K562 (cell line): ENCODE measurements at regions not wholly inside any gene's neighbourhood (a gene's known extent, or its start where the extent isn't known, plus 50 kb on each side); places are given as distances from the start of the nearest gene placed in this dataset.

Experiments used
- ATAC-seq: fragments of 200-7000 bp; cut with Tn5 transposase; 3 replicates; pipeline ENCODE4 v1.9.1; 2020; ENCODE audit warnings: moderate library complexity
- BruUV-seq: library from RNA; stranded (reverse); fragments of 400-500 nt; replicated peaks from 2 replicates; lab custom pipeline; 2021; lab: Mats Ljungman, UMichigan
- CTCF ChIA-PET: fragments of 300-600 bp; formaldehyde crosslinking; extraction: SDS; loops from one replicate; lab custom pipeline; 2021; ENCODE audit warnings: low intra/inter-chr PET ratio; lab: Yijun Ruan, JAX
- POLR2A ChIA-PET: fragments of 300-600, 350-650 bp; sonication (Branson Sonifier 250); formaldehyde crosslinking; extraction: SDS; loops from one replicate; lab custom pipeline; 2021; ENCODE audit warnings: antibody characterized with exemption, inconsistent platforms; lab: Yijun Ruan, JAX
- DNase-seq, 4 experiments: peaks; one replicate each; pipeline versions ENCODE4 v3.0.0 to v3.0.0-alpha.2; 2011 to 2018; ENCODE audit warnings: low spot score in 3 of 4, mixed read lengths in 3 of 4; ENCODE audit errors: extremely low read depth in 1 of 4
- FAIRE-seq: peaks from 2 replicates; lab custom pipeline; 2011; peaks lifted over from hg19 to GRCh38; lab: Jason Lieb, UNC
- H2AFZ ChIP-seq: 2 replicates; pipeline ENCODE4 v1.6.0; 2011; ENCODE audit warnings: low read depth, low read length, control low read depth, inconsistent platforms
- H3K27ac ChIP-seq: fragments of 200-600 bp; 3 replicates; pipeline ENCODE4 v1.8.0; 2011; ENCODE audit warnings: low read depth, mild to moderate bottlenecking, control low read depth, inconsistent platforms, low read length, moderate library complexity, mixed read lengths; ENCODE audit errors: extremely low read depth
- H3K27me3 ChIP-seq, 2 experiments: fragments of 300-600 bp in 1 of 2; 2 replicates in 1 of 2; 3 replicates in 1 of 2; pipeline versions ENCODE4 v1.6.0 to v1.8.0; 2011; ENCODE audit warnings: inconsistent platforms in 2 of 2, low read length in 2 of 2, mild to moderate bottlenecking in 1 of 2, mixed read lengths in 1 of 2, moderate library complexity in 1 of 2; ENCODE audit not compliant: control insufficient read depth in 2 of 2, insufficient read depth in 2 of 2
- H3K36me3 ChIP-seq: fragments of 300-600 bp; 3 replicates; pipeline ENCODE4 v1.8.0; 2011; ENCODE audit warnings: mild to moderate bottlenecking, low read length, inconsistent platforms; ENCODE audit not compliant: control insufficient read depth, insufficient read depth
- H3K4me1 ChIP-seq, 2 experiments: fragments of 200-600 bp in 1 of 2; replicated peaks in 1 of 2; 2 replicates in 1 of 2; 3 replicates in 1 of 2; pipeline versions ENCODE4 v1.5.1 to v1.8.0; 2011; ENCODE audit warnings: inconsistent platforms in 2 of 2, low read length in 2 of 2, mild to moderate bottlenecking in 1 of 2, mixed read lengths in 1 of 2, moderate library complexity in 1 of 2; ENCODE audit not compliant: control insufficient read depth in 2 of 2, insufficient read depth in 2 of 2
- H3K4me2 ChIP-seq: 2 replicates; pipeline ENCODE4 v1.6.1; 2011; ENCODE audit warnings: low read length, control low read depth, inconsistent platforms, mixed read lengths; ENCODE audit not compliant: insufficient read depth
- H3K4me3 ChIP-seq: fragments of 200-600 bp; sonication (generic), shearing (Covaris generic); 2 replicates; pipeline ENCODE4 v1.5.1; 2016; ENCODE audit warnings: control low read depth, inconsistent platforms
- H3K79me2 ChIP-seq: fragments of 200-600 bp; 3 replicates; pipeline ENCODE4 v1.8.0; 2011; ENCODE audit warnings: low read length, inconsistent platforms; ENCODE audit not compliant: control insufficient read depth, insufficient read depth
- H3K9ac ChIP-seq, 2 experiments: 2 replicates each; pipeline versions ENCODE4 v1.6.0 to v1.6.1; 2011; ENCODE audit warnings: low read depth in 2 of 2, low read length in 2 of 2, control low read depth in 1 of 2, inconsistent platforms in 1 of 2, mild to moderate bottlenecking in 1 of 2, mixed read lengths in 1 of 2; ENCODE audit not compliant: insufficient read depth in 1 of 2
- H3K9me1 ChIP-seq: one replicate; pipeline ENCODE4 v1.6.0; 2011; ENCODE audit warnings: inconsistent platforms, mild to moderate bottlenecking, low read length, moderate library complexity; ENCODE audit not compliant: control insufficient read depth, insufficient read depth
- H3K9me3 ChIP-seq: replicated peaks from 2 replicates; pipeline ENCODE4 v1.5.1; 2011; ENCODE audit warnings: low read depth, low read length, inconsistent platforms; ENCODE audit not compliant: control insufficient read depth, insufficient read depth
- H4K20me1 ChIP-seq: replicated peaks from 2 replicates; pipeline ENCODE4 v1.6.1; 2011; ENCODE audit warnings: low read length, inconsistent platforms, mixed read lengths; ENCODE audit not compliant: control insufficient read depth, insufficient read depth
- HNRNPL ChIP-seq: fragments of 200-400 bp; formaldehyde crosslinking; IDR thresholded peaks from 2 replicates; pipeline ENCODE4 v1.6.1; 2017; ENCODE audit warnings: low read depth, mild to moderate bottlenecking, low read length
- LCOR ChIP-seq: sonication (generic); formaldehyde crosslinking; IDR thresholded peaks from 2 replicates; pipeline ENCODE4 v1.8.0; 2022; ENCODE audit warnings: mild to moderate bottlenecking, missing genetic modification reagents
- MCM3 ChIP-seq: fragments of 450-650 bp; IDR thresholded peaks from 2 replicates; pipeline ENCODE4 v1.6.1; 2016
- MED1 ChIP-seq: sonication (generic); formaldehyde crosslinking; IDR thresholded peaks from 2 replicates; pipeline ENCODE4 v1.8.1; 2023; ENCODE audit warnings: missing genetic modification reagents, borderline replicate concordance
- NFATC3 ChIP-seq: fragments of 450-650 bp; IDR thresholded peaks from 2 replicates; pipeline ENCODE4 v1.6.1; 2017; ENCODE audit warnings: mild to moderate bottlenecking
- NUFIP1 ChIP-seq: fragments of 450-650 bp; IDR thresholded peaks from 2 replicates; pipeline ENCODE4 v1.6.1; 2018; ENCODE audit not compliant: partially characterized antibody
- POLR2G ChIP-seq: fragments of 200-400 bp; formaldehyde crosslinking; IDR thresholded peaks from 2 replicates; pipeline ENCODE4 v1.6.1; 2017; ENCODE audit warnings: low read depth, mild to moderate bottlenecking, antibody characterized with exemption, low read length, moderate library complexity
- PRDM10 ChIP-seq: fragments of 450-650 bp; IDR thresholded peaks from 2 replicates; pipeline ENCODE4 v1.6.1; 2018; ENCODE audit not compliant: partially characterized antibody
- RAD51 ChIP-seq: fragments of 450-650 bp; IDR thresholded peaks from 2 replicates; pipeline ENCODE4 v1.7.1; 2016; ENCODE audit warnings: low read depth, mild to moderate bottlenecking, borderline replicate concordance
- SMAD1 ChIP-seq: fragments of 150-350 bp; IDR thresholded peaks from 2 replicates; pipeline ENCODE4 v1.6.1; 2014; ENCODE audit warnings: low read length, low read depth; ENCODE audit not compliant: partially characterized antibody
- ZBTB7A ChIP-seq: IDR thresholded peaks from 2 replicates; pipeline ENCODE4 v1.6.1; 2011; ENCODE audit warnings: low read depth, mild to moderate bottlenecking, low read length, moderate library complexity, borderline replicate concordance; ENCODE audit not compliant: control insufficient read depth
- ZNF644 ChIP-seq: fragments of 200-800 bp; sonication (Bioruptor generic); IDR thresholded peaks from 2 replicates; pipeline ENCODE4 v1.6.1; 2016; ENCODE audit warnings: low read depth, missing genetic modification characterization, missing compliant biosample characterization
- WGBS: fragments of 100-300 bp; shearing (Covaris generic); methylation state at CpG from one replicate; pipeline ENCODE4 v1.1.6; 2016; ENCODE audit warnings: low coverage, mixed read lengths; ENCODE audit not compliant: insufficient coverage; ENCODE audit errors: missing lambda C conversion rate; 5-methylcytosine and 5-hydroxymethylcytosine counted together
- in situ Hi-C: fragments of 300-500 bp; cut with MboI; formaldehyde crosslinking; loops from 4 replicates; pipeline ENCODE4 v1.15.0; 2018; ENCODE audit warnings: inconsistent platforms, mixed read lengths
- intact Hi-C: fragments of 100-400 bp; cut with micrococcal nuclease; formaldehyde crosslinking; loops from 2 replicates; pipeline ENCODE4 v1.14.2; 2022
- TF ChIP-seq, protein P1 (sequence below), 2 experiments: fragments of 450-650 bp in 1 of 2; sonication (generic) in 1 of 2; formaldehyde crosslinking; conservative IDR thresholded peaks; 2 replicates each; pipeline versions ENCODE4 v1.4.0 to v1.8.1; 2020 to 2022; ENCODE audit warnings: mild to moderate bottlenecking in 1 of 2, missing genetic modification reagents in 1 of 2

DNA sequence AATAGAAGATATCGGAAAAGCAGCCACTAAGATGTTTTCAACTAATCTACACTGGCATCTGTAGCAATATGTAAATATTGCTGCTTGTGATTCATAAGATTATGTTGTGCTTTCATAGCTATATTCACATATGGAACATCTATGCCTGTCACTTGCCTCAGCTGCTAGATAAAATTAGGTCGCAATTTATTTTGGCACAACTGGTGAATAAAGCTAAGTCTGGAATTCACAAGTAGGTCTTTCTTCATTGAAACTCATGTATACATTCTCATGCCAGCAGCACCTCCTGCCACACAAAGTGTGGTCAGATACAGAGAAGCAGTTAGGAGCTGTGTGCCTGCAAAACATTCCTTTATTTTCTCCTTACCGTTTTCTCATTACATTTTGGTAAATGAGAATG is 543.3 kb upstream of the CHORDC1 start:
- intact Hi-C loops: no loop called here
- H2AFZ ChIP-seq: no peak overlapping the region
- H3K36me3 ChIP-seq: no peaks in the 10 kb centered on the region
- TF ChIP-seq SMAD1 (no peak), HNRNPL (no peak), LCOR (CRISPR knock-in tag) (no peak), ZNF644 (tag) (no peak), NFATC3 (no peak), ZBTB7A (no peak)
- no peak overlapping the region for H3K4me2 ChIP-seq
- H3K27me3 ChIP-seq: no peaks in the 10 kb centered on the region
- no peak overlapping the region for H3K27ac ChIP-seq
- no peak overlapping the region for H3K4me3 ChIP-seq
- no peaks in the 10 kb centered on the region for H3K79me2 ChIP-seq
- WGBS: 2% methylated on average over 3 of the region's 3 CpGs
- no peak overlapping the region for H3K9ac ChIP-seq
- no peaks in the 10 kb centered on the region; the same call in 1 of the 2 replicates for H3K9me3 ChIP-seq
- H3K9me1 ChIP-seq: no peaks in the 10 kb centered on the region
- FAIRE-seq (no peak), ATAC-seq (no peak), DNase-seq (no peak)
- no TSS peak for BruUV-seq
- ChIA-PET CTCF (no interaction called here), POLR2A (no interaction called here)
- no peaks in the 10 kb centered on the region for H3K4me1 ChIP-seq
- in situ Hi-C loops: no loop called here
- H4K20me1 ChIP-seq: no peaks in the 10 kb centered on the region

DNA sequence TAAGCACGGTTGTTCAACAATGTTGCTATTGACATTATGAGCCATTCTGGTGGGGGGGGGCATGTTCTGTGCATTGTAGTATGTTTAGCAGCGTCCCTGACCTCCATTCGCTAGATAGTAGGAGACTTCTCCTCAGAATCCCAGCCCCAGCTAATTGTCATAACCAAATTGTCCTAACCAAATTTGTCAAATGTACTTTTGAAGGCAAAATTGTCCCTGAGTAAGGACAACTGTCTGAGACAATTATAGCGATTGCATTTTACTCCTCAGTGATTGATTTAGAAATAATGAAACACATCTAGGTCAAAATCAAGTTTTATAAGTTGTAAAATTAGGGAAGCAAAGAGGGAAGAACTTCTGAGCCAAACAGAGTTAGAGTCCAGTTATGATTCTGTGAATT is 541.8 kb upstream of the CHORDC1 start:
- no peaks in the 10 kb centered on the region; the same call in 1 of the 2 replicates for H3K9me3 ChIP-seq
- POLR2A ChIA-PET: no interaction called here
- WGBS: 2% methylated on average over 4 of the region's 4 CpGs
- H3K27ac ChIP-seq: no peak overlapping the region
- no peak overlapping the region for H3K9ac ChIP-seq
- DNase-seq (no peak), FAIRE-seq (no peak), ATAC-seq (no peak)
- in situ Hi-C loops: no loop called here
- no peaks in the 10 kb centered on the region for H3K79me2 ChIP-seq
- no peaks in the 10 kb centered on the region for H3K9me1 ChIP-seq
- CTCF ChIA-PET: no interaction called here
- no peaks in the 10 kb centered on the region for H3K36me3 ChIP-seq
- no peaks in the 10 kb centered on the region for H3K4me1 ChIP-seq
- no peaks in the 10 kb centered on the region for H4K20me1 ChIP-seq
- H3K27me3 ChIP-seq: no peaks in the 10 kb centered on the region
- no peak overlapping the region for H2AFZ ChIP-seq
- no peak overlapping the region for H3K4me3 ChIP-seq
- intact Hi-C loops: no loop called here
- H3K4me2 ChIP-seq: no peak overlapping the region
- no TSS peak for BruUV-seq
- TF ChIP-seq MCM3 (no peak), MED1 (CRISPR knock-in tag) (no peak), RAD51 (no peak), NUFIP1 (no peak), POLR2G (no peak), PRDM10 (no peak)
- TF ChIP-seq, protein P1, sequence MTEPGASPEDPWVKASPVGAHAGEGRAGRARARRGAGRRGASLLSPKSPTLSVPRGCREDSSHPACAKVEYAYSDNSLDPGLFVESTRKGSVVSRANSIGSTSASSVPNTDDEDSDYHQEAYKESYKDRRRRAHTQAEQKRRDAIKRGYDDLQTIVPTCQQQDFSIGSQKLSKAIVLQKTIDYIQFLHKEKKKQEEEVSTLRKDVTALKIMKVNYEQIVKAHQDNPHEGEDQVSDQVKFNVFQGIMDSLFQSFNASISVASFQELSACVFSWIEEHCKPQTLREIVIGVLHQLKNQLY (CRISPR knock-in tag; conservative IDR thresholded peaks at IDR 0.05): no peak
